ENCODE measurements at regions not wholly inside any gene's neighbourhood (a gene's known extent, or its start where the extent isn't known, plus 50 kb on each side); places are given as distances from the start of the nearest gene placed in this dataset.

DNA sequence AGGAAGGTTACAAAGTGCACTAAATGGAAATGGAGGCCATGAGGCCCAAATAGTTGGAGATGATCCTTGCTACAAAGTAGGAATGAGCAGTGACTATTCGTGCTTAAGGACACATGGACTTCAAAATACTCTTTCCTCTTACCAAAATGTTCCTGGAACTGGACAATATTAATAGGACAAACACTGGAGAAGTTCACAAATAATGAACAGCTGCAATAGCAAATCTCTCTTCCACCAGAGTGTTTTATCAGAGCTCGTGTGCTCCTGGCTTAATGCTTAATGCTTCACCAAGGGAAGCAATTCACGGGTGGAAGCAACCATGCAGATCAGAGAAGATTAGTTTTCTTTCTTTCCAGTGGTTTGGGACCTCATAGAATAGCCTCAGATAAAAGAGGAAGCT lies 435.4 kb downstream of the BCKDHB start:
- TF ChIP-seq, protein P1, sequence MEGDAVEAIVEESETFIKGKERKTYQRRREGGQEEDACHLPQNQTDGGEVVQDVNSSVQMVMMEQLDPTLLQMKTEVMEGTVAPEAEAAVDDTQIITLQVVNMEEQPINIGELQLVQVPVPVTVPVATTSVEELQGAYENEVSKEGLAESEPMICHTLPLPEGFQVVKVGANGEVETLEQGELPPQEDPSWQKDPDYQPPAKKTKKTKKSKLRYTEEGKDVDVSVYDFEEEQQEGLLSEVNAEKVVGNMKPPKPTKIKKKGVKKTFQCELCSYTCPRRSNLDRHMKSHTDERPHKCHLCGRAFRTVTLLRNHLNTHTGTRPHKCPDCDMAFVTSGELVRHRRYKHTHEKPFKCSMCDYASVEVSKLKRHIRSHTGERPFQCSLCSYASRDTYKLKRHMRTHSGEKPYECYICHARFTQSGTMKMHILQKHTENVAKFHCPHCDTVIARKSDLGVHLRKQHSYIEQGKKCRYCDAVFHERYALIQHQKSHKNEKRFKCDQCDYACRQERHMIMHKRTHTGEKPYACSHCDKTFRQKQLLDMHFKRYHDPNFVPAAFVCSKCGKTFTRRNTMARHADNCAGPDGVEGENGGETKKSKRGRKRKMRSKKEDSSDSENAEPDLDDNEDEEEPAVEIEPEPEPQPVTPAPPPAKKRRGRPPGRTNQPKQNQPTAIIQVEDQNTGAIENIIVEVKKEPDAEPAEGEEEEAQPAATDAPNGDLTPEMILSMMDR (conservative IDR thresholded peaks at IDR 0.05; ENCODE audit: low read depth in 2 of 2) = no peak
- TF ChIP-seq EZH2 (IDR thresholded peaks at IDR 0.05; ENCODE audit: low read depth, unreplicated experiment) (no peak), POLR2AphosphoS5 (IDR thresholded peaks at IDR 0.05; ENCODE audit: low read depth) (no peak), NANOG (IDR thresholded peaks at IDR 0.05; ENCODE audit: borderline replicate concordance) (no peak), EZH2phosphoT487 (IDR thresholded peaks at IDR 0.05; ENCODE audit: unreplicated experiment) (no peak), JUNB (IDR thresholded peaks at IDR 0.05; ENCODE audit: unreplicated experiment) (no peak), ZNF114 (CRISPR knock-in tag; IDR thresholded peaks at IDR 0.05) (no peak), STAT1 (IDR thresholded peaks at IDR 0.05; ENCODE audit: unreplicated experiment) (no peak), CREB1 (CRISPR knock-in tag; IDR thresholded peaks at IDR 0.05; ENCODE audit: low read depth) (no peak)
- TF ChIP-seq, protein P2, sequence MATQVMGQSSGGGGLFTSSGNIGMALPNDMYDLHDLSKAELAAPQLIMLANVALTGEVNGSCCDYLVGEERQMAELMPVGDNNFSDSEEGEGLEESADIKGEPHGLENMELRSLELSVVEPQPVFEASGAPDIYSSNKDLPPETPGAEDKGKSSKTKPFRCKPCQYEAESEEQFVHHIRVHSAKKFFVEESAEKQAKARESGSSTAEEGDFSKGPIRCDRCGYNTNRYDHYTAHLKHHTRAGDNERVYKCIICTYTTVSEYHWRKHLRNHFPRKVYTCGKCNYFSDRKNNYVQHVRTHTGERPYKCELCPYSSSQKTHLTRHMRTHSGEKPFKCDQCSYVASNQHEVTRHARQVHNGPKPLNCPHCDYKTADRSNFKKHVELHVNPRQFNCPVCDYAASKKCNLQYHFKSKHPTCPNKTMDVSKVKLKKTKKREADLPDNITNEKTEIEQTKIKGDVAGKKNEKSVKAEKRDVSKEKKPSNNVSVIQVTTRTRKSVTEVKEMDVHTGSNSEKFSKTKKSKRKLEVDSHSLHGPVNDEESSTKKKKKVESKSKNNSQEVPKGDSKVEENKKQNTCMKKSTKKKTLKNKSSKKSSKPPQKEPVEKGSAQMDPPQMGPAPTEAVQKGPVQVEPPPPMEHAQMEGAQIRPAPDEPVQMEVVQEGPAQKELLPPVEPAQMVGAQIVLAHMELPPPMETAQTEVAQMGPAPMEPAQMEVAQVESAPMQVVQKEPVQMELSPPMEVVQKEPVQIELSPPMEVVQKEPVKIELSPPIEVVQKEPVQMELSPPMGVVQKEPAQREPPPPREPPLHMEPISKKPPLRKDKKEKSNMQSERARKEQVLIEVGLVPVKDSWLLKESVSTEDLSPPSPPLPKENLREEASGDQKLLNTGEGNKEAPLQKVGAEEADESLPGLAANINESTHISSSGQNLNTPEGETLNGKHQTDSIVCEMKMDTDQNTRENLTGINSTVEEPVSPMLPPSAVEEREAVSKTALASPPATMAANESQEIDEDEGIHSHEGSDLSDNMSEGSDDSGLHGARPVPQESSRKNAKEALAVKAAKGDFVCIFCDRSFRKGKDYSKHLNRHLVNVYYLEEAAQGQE (IDR thresholded peaks at IDR 0.05; ENCODE audit: unreplicated experiment) = no peak

Measured in GM23338 (cell line).